GM19023 (cell line): ENCODE measurements at regions not wholly inside any gene's neighbourhood (a gene's known extent, or its start where the extent isn't known, plus 50 kb on each side); places are given as distances from the start of the nearest gene placed in this dataset.
"Not testable (repeated sequence)": the region's sequence is repeated elsewhere in the genome, so short reads cannot be mapped to it uniquely, and the experiment has no call there.

Experiments used
- ATAC-seq: cut with Tn5 transposase; IDR thresholded peaks from one replicate; pipeline ENCODE4 v1.9.1; 2021; ENCODE audit warnings: mild to moderate bottlenecking, moderate library complexity; ENCODE audit not compliant: unreplicated experiment

GRCh38 chr14:53858345-53858684, 98.3 kb downstream of the BMP4 start:
- ATAC-seq: no peak

GRCh38 chr14:53857625-53858344, 98.8 kb downstream of the BMP4 start:
- ATAC-seq: no peak

- ATAC-seq: no peak
These were observed 101.1 kb downstream of the BMP4 start for GRCh38 chr14:53855574-53855973.

GRCh38 chr14:53855127-53855526, 101.5 kb downstream of the BMP4 start:
- no peak for ATAC-seq

GRCh38 chr14:53851394-53852090, 105.1 kb downstream of the BMP4 start:
- no peak for ATAC-seq

- no peak for ATAC-seq
These were observed 105.8 kb downstream of the BMP4 start for GRCh38 chr14:53850714-53851296.

GRCh38 chr14:53849549-53849948, 107.1 kb downstream of the BMP4 start:
- no peak for ATAC-seq

GRCh38 chr14:53848854-53849253, 107.8 kb downstream of the BMP4 start:
- no peak for ATAC-seq

- ATAC-seq: no peak
These were observed 108.7 kb downstream of the BMP4 start for GRCh38 chr14:53847881-53848280.

- ATAC-seq: no peak
These were observed 109.6 kb downstream of the BMP4 start for GRCh38 chr14:53847057-53847456.

- no peak for ATAC-seq
These were observed 110.6 kb downstream of the BMP4 start for GRCh38 chr14:53845813-53846693.

- no peak for ATAC-seq
These were observed 113.7 kb downstream of the BMP4 start for GRCh38 chr14:53842938-53843337.

- ATAC-seq: no peak
These were observed 115.2 kb downstream of the BMP4 start for GRCh38 chr14:53841109-53842099.

- no peak for ATAC-seq
These were observed 116.2 kb downstream of the BMP4 start for GRCh38 chr14:53840444-53840843.

GRCh38 chr14:53838374-53838773, 118.3 kb downstream of the BMP4 start:
- ATAC-seq: no peak

- not testable (repeated sequence) for ATAC-seq
These were observed 119.0 kb downstream of the BMP4 start for GRCh38 chr14:53837656-53838055.

GRCh38 chr14:53836551-53836950, 120.1 kb downstream of the BMP4 start:
- no peak for ATAC-seq

GRCh38 chr14:53828820-53829219, 127.8 kb downstream of the BMP4 start:
- ATAC-seq: no peak

- ATAC-seq: no peak
These were observed 132.6 kb downstream of the BMP4 start for GRCh38 chr14:53824061-53824460.

- no peak for ATAC-seq
These were observed 142.2 kb downstream of the BMP4 start for GRCh38 chr14:53814392-53814791.
